NCI-H2107 treated with DMSO at 0.1 percent for 48 hours (cell line): ENCODE measurements at regions not wholly inside any gene's neighbourhood (a gene's known extent, or its start where the extent isn't known, plus 50 kb on each side); places are given as distances from the start of the nearest gene placed in this dataset.

ENCODE experiments used
- DNase-seq: peaks from one replicate; lab custom pipeline; 2025; ENCODE audit not compliant: unreplicated experiment; lab: John Stamatoyannopoulos, UW

DNA sequence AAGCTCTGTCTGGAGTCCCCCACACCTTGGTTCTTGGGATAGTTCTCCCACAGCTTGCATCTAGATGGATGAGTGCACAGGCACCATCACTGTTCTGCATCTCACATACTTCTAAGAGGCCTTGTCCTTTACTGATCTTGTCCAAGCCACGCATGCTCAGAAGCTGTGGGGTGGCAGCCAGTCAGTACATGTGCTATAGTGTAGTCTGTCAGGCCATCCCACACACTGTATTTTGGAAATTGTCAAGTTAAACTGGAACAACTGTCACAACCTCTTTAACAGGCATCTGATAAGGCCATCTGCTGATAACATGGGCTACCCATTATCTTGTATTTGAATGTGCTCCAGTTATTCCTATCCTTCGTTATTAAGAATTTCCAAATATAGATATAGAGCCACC, 296.5 kb upstream of the AZI2 start:
- no peak for DNase-seq

- DNase-seq: no peak
These were observed 297.8 kb upstream of the AZI2 start for GRCh38 chr3:28646435-28646834.

- no peak for DNase-seq
These were observed 300.6 kb upstream of the AZI2 start for GRCh38 chr3:28649266-28649665.

DNA sequence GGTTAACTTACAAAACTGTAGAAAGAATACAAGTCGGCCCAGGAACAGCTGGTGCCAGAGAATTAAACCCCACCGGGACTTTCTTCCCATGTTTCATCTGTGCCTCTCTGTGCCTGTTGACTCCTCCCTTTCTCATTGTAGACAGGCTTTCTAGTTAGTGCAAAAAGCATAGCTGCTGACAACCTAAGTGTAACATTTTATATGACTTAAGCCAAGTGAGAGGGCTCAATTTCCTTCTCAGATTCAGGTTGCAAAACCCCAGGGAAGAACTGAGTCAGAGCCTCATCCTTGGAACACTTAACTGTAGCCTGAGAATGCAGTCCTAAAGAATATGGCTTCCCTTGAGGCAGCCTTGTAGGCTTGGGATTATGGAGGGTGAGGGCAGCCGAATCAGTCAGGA, 302.5 kb upstream of the AZI2 start:
- no peak for DNase-seq

DNA sequence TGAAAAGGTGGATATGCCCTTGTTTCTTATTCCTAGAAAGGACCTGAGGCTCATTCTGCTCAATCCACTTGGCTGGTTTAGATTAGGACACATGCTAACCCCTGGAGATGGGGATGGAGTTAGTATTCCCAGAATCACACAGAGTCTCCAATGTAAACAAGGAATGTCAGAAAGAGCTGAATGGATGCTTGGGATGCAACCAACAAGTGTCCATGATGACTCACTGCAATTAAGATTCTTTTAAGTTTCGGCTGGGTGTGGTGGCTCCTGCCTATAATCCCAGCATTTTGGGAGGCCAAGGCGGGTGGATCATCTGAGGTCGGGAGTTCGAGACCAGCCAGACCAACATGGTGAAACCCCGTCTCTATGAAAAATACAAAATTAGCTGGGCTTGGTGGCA, 315.5 kb upstream of the AZI2 start:
- DNase-seq: no peak

- peak; percentile 37 for DNase-seq
These were observed 319.3 kb upstream of the AZI2 start for GRCh38 chr3:28667646-28668621.

DNA sequence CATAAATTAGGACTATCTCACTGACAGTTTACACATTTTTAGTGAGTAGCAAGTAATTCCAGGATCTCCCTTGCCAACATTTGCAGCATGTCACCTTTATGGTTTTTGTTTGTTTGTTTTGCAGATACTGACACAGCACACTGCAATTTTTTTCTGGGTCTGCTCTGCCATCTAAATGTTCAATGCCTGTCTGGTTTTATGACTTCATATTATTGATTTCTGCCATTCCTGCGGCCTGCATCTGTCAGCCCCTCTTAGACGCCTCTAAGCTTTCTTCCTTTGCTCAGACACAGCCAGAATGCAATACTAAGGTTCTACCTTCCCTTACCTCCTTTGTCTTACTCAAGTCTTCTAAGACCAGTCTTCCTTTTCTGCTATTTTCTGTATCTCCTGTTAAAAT, 321.2 kb upstream of the AZI2 start:
- DNase-seq: no peak

DNA sequence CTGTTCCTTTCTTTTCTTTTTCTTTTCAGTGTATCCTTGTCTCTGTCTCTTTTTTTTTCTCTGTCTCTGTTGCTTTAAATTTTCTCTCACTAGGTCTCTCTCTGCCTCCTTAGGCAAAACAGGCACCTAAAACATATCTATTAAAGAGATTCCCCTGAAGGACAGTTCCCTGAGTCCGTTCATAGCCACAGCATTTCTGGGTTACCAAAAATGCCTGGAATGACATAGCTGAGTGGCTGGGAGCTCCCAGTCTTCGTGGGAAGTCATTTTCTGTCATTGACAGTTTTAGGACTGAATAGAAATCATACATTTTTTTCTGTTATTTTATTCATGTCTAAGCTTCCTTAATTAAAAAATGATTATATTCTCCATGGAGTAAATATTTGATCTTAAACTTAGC, 323.8 kb upstream of the AZI2 start:
- no peak for DNase-seq

- peak; percentile 18 for DNase-seq
These were observed 324.8 kb upstream of the AZI2 start for GRCh38 chr3:28673446-28673845.

- no peak for DNase-seq
These were observed 325.6 kb upstream of the AZI2 start for GRCh38 chr3:28674212-28674611.

DNA sequence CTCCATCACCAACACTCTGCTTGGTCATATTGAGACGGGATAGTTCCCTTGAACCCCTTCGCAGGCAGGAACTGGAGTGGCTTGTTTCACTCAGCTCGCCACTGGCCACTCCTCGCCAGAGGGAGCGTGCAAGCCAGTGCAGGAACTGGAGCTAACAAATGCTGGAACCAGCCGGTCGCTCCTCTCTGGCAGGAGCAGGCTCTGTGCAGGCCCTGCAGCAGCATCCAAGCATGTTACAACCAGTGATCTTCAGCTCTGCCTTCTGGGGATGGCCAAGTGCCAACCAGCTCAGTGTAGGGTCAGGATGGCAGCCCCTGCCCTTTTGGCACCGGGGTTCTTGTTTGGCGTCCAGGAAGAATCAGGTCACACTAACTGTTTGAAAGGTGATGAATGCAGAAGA, 329.0 kb upstream of the AZI2 start:
- DNase-seq: no peak

DNA sequence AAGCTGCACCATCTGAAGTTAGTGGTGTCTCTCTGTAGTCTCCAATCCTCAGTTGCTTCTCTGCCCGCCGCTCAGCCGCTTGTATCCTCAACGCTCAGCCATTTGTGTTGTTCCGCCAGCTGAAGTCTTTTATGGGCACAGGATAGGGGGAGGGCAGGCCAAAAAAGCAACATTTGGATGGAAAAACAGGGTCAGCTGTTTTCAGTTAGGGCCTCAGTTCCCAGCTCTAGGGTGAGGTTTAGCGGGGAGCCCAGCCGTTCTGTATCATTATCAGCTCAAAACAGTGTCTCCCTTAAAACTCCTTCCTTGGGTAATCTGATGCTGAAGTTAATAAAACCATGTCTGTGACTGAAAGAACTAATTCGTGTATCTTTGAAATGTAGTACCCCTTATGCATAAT, 329.5 kb upstream of the AZI2 start:
- DNase-seq: no peak

DNA sequence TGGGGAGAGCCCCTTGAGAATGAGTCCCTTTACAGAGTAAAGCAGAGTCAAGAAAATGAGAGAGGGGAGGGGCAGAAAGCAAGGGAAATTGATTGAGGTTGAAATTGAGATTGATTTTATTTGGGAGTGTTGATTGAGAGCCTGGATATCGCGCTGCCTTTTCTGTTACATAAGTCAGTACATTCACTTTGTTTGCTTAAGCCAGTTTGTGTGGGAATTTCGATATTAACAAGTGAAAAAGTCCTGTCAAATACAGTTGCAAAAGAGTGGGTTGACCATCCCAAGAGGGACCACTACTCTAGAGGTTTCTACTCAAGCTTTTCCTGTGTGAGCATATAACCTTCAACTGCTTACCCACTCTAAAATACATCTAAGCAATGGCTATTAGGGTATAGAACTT, 331.4 kb upstream of the AZI2 start:
- DNase-seq: no peak

GRCh38 chr3:28682121-28682520, 333.5 kb upstream of the AZI2 start:
- no peak for DNase-seq

- DNase-seq: no peak
These were observed 341.6 kb upstream of the AZI2 start for GRCh38 chr3:28690176-28690575.

GRCh38 chr3:28698706-28699105, 350.1 kb upstream of the AZI2 start:
- peak; percentile 6 for DNase-seq

DNA sequence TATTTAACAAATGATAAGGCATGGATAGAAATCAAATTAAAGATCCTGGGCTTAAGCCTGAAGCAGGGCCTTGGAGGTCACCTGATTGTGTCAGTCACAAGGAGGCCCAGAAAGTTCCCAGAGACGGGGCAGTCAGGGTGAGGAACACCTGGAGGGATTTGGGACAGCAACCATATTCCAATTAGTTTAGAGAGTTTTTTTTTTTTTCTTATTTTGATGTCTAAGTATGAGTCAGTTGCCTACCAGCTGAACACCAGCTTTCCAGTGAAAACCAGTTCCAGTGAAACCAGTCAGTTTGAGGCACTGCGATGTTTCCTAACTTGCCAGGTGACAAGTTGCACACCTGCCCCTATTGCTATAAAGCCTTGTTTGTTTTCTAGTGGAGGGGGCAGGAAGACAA, 350.7 kb upstream of the AZI2 start:
- DNase-seq: peak; percentile 62

- DNase-seq: peak; percentile 41
These were observed 352.1 kb upstream of the AZI2 start for GRCh38 chr3:28700728-28701127.

DNA sequence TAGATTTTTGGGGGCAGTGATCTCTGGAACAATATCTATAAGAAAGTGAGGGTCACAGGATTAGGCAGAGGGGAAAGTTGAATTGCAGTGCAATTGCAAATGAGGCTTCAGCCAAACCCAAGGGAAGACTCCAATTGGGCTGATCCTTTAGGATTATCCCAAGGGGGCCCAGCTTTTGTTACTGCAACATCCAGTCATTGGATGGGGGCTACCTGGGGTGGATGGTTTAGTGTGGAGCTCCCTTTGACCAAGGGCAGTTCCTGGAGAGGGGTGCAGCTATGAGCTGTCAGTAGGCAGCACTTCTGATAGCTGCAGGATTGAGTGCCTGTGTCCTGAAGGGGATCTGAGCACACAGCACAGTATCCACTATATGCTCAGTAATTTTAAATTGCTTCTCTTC, 355.2 kb upstream of the AZI2 start:
- no peak for DNase-seq

DNA sequence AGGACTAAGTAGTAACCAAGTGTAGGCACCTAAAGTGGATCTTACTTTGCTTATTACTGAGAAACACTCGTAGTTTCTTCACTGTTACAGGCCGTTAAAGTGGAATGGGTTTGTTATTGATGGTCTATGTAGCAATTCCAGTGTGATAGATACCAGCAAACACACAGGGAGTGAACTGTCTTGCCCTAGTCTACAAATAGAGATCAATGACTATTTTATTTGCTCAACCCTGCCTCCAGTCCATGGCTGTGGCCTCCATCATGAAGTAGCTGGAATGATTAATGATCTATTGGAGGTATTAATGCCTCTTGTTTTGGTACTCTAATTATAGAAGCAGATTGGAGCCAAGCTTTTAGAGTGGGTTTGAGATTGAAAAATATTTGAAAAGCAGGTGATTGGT, 362.7 kb upstream of the AZI2 start:
- no peak for DNase-seq

DNA sequence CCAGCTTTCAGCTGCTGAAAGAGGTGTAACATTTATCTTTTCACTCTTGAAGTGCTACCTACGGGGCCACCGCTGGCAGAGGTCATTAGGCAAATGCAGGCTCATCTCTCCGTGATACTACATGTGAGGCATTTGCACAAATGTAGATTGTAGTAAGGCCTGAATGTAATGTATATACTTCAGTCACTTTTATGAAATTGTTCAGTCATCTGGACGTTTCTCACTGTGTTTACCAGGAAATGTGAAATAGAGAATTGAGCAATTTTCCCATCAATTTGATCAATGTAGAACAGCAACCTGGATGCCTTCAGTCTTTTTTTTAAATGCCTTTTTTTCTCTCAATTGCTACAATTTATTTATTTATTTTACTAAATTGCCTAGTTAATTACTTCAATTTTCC, 368.3 kb upstream of the AZI2 start:
- no peak for DNase-seq

DNA sequence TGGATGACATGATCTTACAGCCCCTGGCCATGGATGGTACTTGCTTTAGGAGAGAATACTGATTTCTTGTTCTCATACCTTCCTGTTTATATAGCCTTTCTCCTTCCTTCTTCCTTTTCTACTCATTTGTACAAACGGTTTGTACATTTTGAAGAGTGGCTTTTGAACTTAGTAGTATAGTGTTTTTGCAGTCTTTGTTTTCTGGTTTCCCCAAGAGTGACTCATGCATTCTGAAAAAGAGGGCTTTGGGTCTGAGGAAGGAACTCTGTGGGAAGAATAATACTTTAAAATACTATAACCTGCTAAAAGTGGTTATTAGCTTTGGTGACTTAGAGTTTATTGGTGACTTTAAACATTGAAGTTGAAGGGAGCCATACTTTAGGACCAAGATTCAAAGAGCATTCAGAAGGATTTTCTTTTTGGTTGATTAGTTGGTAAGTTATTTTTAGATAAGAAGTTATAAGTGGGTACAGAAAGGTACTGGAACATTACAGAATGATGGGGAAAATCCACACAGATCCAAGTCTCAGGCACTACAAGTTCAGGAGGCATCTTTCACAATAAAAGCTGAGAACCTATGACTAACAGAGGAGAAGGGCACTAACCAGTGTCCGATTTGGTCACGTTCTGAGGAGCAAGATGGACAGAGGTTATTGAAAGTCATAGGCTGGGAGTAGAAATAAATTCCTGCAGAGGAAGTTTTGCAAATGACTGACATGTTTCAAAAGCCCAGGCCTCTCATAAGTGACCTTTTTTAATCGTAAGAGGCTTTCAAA, 369.6 kb upstream of the AZI2 start:
- no peak for DNase-seq
